ENCODE measurements at regions not wholly inside any gene's neighbourhood (a gene's known extent, or its start where the extent isn't known, plus 50 kb on each side); places are given as distances from the start of the nearest gene placed in this dataset.

- no peak overlapping the region for H3K4me3 ChIP-seq (ENCODE audit: low read depth, low read length)
- no peak for DNase-seq (ENCODE audit: low read depth)
- peak; percentile 61 for TF ChIP-seq CTCF (IDR thresholded peaks at IDR 0.05; ENCODE audit: insufficient read depth, low read length, poor library complexity, severe bottlenecking)
- peaks cover 2% of the 10 kb centered on the region for H3K27me3 ChIP-seq (ENCODE audit: control insufficient read depth, insufficient read depth, low read length)
- H3K36me3 ChIP-seq (ENCODE audit: control insufficient read depth, insufficient read depth, low read length), result no peaks in the 10 kb centered on the region
These were observed 491.0 kb downstream of the MATN1 start for GRCh38 chr1:30232288-30232899.

GRCh38 chr1:30229960-30230359 lies 493.4 kb downstream of the MATN1 start:
- peaks cover 2% of the 10 kb centered on the region for H3K27me3 ChIP-seq (ENCODE audit: control insufficient read depth, insufficient read depth, low read length)

GRCh38 chr1:30229557-30229956 lies 493.8 kb downstream of the MATN1 start:
- peaks cover 2% of the 10 kb centered on the region for H3K27me3 ChIP-seq (ENCODE audit: control insufficient read depth, insufficient read depth, low read length)
- DNase-seq (ENCODE audit: low read depth), result no peak
- H3K36me3 ChIP-seq (ENCODE audit: control insufficient read depth, insufficient read depth, low read length), result no peaks in the 10 kb centered on the region
- TF ChIP-seq CTCF (IDR thresholded peaks at IDR 0.05; ENCODE audit: insufficient read depth, low read length, poor library complexity, severe bottlenecking), result no peak
- no peak overlapping the region for H3K4me3 ChIP-seq (ENCODE audit: low read depth, low read length)

More at GRCh38 chr1:30229960-30230359, 493.4 kb downstream of the MATN1 start:
- DNase-seq (ENCODE audit: low read depth), result no peak
- Histone ChIP-seq H3K4me3 (ENCODE audit: low read depth, low read length) (no peak overlapping the region), H3K36me3 (ENCODE audit: control insufficient read depth, insufficient read depth, low read length) (no peaks in the 10 kb centered on the region)
- no peak for TF ChIP-seq CTCF (IDR thresholded peaks at IDR 0.05; ENCODE audit: insufficient read depth, low read length, poor library complexity, severe bottlenecking)

GRCh38 chr1:30226648-30227047 lies 496.7 kb downstream of the MATN1 start:
- Histone ChIP-seq H3K36me3 (ENCODE audit: control insufficient read depth, insufficient read depth, low read length) (no peaks in the 10 kb centered on the region), H3K27me3 (ENCODE audit: control insufficient read depth, insufficient read depth, low read length) (peaks cover 2% of the 10 kb centered on the region), H3K4me3 (ENCODE audit: low read depth, low read length) (no peak overlapping the region)
- DNase-seq (ENCODE audit: low read depth), result no peak
- TF ChIP-seq CTCF (IDR thresholded peaks at IDR 0.05; ENCODE audit: insufficient read depth, low read length, poor library complexity, severe bottlenecking), result no peak

- Histone ChIP-seq H3K4me3 (ENCODE audit: low read depth, low read length) (no peak overlapping the region), H3K27me3 (ENCODE audit: control insufficient read depth, insufficient read depth, low read length) (peaks cover 2% of the 10 kb centered on the region), H3K36me3 (ENCODE audit: control insufficient read depth, insufficient read depth, low read length) (no peaks in the 10 kb centered on the region)
- TF ChIP-seq CTCF (IDR thresholded peaks at IDR 0.05; ENCODE audit: insufficient read depth, low read length, poor library complexity, severe bottlenecking), result no peak
- DNase-seq (ENCODE audit: low read depth), result no peak
These were observed 498.0 kb downstream of the MATN1 start for GRCh38 chr1:30225357-30225756.

GRCh38 chr1:30219675-30220074 lies 503.7 kb downstream of the MATN1 start:
- H3K4me3 ChIP-seq (ENCODE audit: low read depth, low read length), result no peak overlapping the region
- DNase-seq (ENCODE audit: low read depth), result no peak
- H3K36me3 ChIP-seq (ENCODE audit: control insufficient read depth, insufficient read depth, low read length), result no peaks in the 10 kb centered on the region
- peaks cover 2% of the 10 kb centered on the region for H3K27me3 ChIP-seq (ENCODE audit: control insufficient read depth, insufficient read depth, low read length)
- no peak for TF ChIP-seq CTCF (IDR thresholded peaks at IDR 0.05; ENCODE audit: insufficient read depth, low read length, poor library complexity, severe bottlenecking)

All from kidney epithelial cell (primary cell).